ENCODE measurements at regions not wholly inside any gene's neighbourhood (a gene's known extent, or its start where the extent isn't known, plus 50 kb on each side); places are given as distances from the start of the nearest gene placed in this dataset.

GRCh38 chrX:45324941-45325340 is 124.3 kb upstream of the DIPK2B start:
- H3K27me3 ChIP-seq = no peaks in the 10 kb centered on the region
- no peak overlapping the region for H3K4me3 ChIP-seq (replicated peaks in 1 of 3)
- TF ChIP-seq CTCF (IDR thresholded peaks at IDR 0.05) = no peak
- TF ChIP-seq POLR2A (IDR thresholded peaks at IDR 0.05) = no peak
- 57 to 60% methylated on average over 3 of the region's 3 CpGs for WGBS, 2 donors
- no peak overlapping the region for H3K27ac ChIP-seq
- no peak for DNase-seq
- no peaks in the 10 kb centered on the region for H3K36me3 ChIP-seq
- no peaks in the 10 kb centered on the region for H3K9me3 ChIP-seq
- intact Hi-C loops (cut with DNase I) = no loop called here
- H3K4me1 ChIP-seq = no peaks in the 10 kb centered on the region

- WGBS, 2 donors = 100% methylated on average over 2 of the region's 3 CpGs
- Histone ChIP-seq H3K27ac (no peak overlapping the region), H3K4me1 (no peaks in the 10 kb centered on the region), H3K4me3 (replicated peaks in 1 of 3) (no peak overlapping the region), H3K9me3 (no peaks in the 10 kb centered on the region), H3K36me3 (no peaks in the 10 kb centered on the region), H3K27me3 (no peaks in the 10 kb centered on the region)
- no peak for DNase-seq
- intact Hi-C loops (cut with DNase I) = no loop called here
- TF ChIP-seq POLR2A (IDR thresholded peaks at IDR 0.05) (no peak), CTCF (IDR thresholded peaks at IDR 0.05) (no peak)
Measured at GRCh38 chrX:45323387-45323786, 122.7 kb upstream of the DIPK2B start.

GRCh38 chrX:45322820-45323219 is 122.1 kb upstream of the DIPK2B start:
- no peaks in the 10 kb centered on the region for H3K9me3 ChIP-seq
- no peak overlapping the region for H3K4me3 ChIP-seq (replicated peaks in 1 of 3)
- peak overlapping the region in 1 of 3 donors; percentile 4 for H3K27ac ChIP-seq
- no peaks in the 10 kb centered on the region for H3K36me3 ChIP-seq
- no peaks in the 10 kb centered on the region for H3K4me1 ChIP-seq
- TF ChIP-seq POLR2A (IDR thresholded peaks at IDR 0.05) = no peak
- intact Hi-C loops (cut with DNase I) = no loop called here
- DNase-seq = no peak
- H3K27me3 ChIP-seq = no peaks in the 10 kb centered on the region

- Histone ChIP-seq H3K27me3 (no peaks in the 10 kb centered on the region), H3K9me3 (no peaks in the 10 kb centered on the region), H3K4me3 (replicated peaks in 1 of 3) (no peak overlapping the region), H3K27ac (peak overlapping the region in 1 of 3 donors; percentile 4), H3K4me1 (no peaks in the 10 kb centered on the region), H3K36me3 (no peaks in the 10 kb centered on the region)
- intact Hi-C loops (cut with DNase I) = no loop called here
- TF ChIP-seq POLR2A (IDR thresholded peaks at IDR 0.05) = no peak
- TF ChIP-seq CTCF (IDR thresholded peaks at IDR 0.05) = peak in 4 of 6 experiments; percentile 44 to 59 (median 50)
- WGBS, 2 donors = 6% methylated on average over 2 of the region's 2 CpGs
- peak; percentile 36 to 55 for DNase-seq
Measured at GRCh38 chrX:45322382-45322781, 121.7 kb upstream of the DIPK2B start.

GRCh38 chrX:45320191-45320590 is 119.5 kb upstream of the DIPK2B start:
- Histone ChIP-seq H3K9me3 (no peaks in the 10 kb centered on the region), H3K4me3 (replicated peaks in 1 of 3) (no peak overlapping the region), H3K4me1 (no peaks in the 10 kb centered on the region), H3K36me3 (no peaks in the 10 kb centered on the region), H3K27me3 (no peaks in the 10 kb centered on the region), H3K27ac (no peak overlapping the region)
- 88 to 92% methylated on average over 1 of the region's 1 CpG for WGBS, 2 donors
- TF ChIP-seq POLR2A (IDR thresholded peaks at IDR 0.05) (no peak), CTCF (IDR thresholded peaks at IDR 0.05) (no peak)
- intact Hi-C loops (cut with DNase I) = no loop called here
- no peak for DNase-seq

- Histone ChIP-seq H3K4me1 (no peaks in the 10 kb centered on the region), H3K36me3 (no peaks in the 10 kb centered on the region), H3K9me3 (no peaks in the 10 kb centered on the region), H3K27me3 (no peaks in the 10 kb centered on the region), H3K4me3 (replicated peaks in 1 of 3) (no peak overlapping the region), H3K27ac (no peak overlapping the region)
- TF ChIP-seq CTCF (IDR thresholded peaks at IDR 0.05) (no peak), POLR2A (IDR thresholded peaks at IDR 0.05) (no peak)
- no peak for DNase-seq
- intact Hi-C loops (cut with DNase I) = no loop called here
- 88 to 98% methylated on average over 1 of the region's 1 CpG for WGBS, 2 donors
Measured at GRCh38 chrX:45309801-45310200, 109.1 kb upstream of the DIPK2B start.

All from thyroid gland (tissue), 4 donors.